ENCODE measurements at regions not wholly inside any gene's neighbourhood (a gene's known extent, or its start where the extent isn't known, plus 50 kb on each side); places are given as distances from the start of the nearest gene placed in this dataset.
"Not testable (repeated sequence)": the region's sequence is repeated elsewhere in the genome, so short reads cannot be mapped to it uniquely, and the experiment has no call there.

GRCh38 chr10:63929831-63930467 is 408.7 kb downstream of the REEP3 start:
- DNase-seq = no peak

GRCh38 chr10:63930584-63930983 is 409.4 kb downstream of the REEP3 start:
- DNase-seq = no peak

DNA sequence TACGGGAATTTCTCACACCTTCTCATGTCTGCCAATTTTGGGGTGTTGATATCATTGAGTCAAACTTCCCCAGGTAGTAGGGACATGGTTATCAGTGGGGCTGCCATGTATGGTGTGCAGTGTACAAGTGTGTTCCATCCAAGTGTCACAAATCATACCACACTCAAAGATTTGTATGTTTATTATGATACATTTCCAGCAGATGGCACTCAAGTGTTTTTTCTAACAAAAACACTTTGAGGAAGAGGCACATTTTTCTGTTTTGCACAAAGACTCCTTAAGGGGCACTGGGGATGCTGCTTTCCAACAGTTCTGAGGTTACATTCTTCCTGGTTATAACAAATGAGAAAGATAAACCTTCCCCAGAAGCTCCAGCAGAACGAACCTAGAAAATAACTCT is 414.5 kb downstream of the REEP3 start:
- DNase-seq = no peak

DNA sequence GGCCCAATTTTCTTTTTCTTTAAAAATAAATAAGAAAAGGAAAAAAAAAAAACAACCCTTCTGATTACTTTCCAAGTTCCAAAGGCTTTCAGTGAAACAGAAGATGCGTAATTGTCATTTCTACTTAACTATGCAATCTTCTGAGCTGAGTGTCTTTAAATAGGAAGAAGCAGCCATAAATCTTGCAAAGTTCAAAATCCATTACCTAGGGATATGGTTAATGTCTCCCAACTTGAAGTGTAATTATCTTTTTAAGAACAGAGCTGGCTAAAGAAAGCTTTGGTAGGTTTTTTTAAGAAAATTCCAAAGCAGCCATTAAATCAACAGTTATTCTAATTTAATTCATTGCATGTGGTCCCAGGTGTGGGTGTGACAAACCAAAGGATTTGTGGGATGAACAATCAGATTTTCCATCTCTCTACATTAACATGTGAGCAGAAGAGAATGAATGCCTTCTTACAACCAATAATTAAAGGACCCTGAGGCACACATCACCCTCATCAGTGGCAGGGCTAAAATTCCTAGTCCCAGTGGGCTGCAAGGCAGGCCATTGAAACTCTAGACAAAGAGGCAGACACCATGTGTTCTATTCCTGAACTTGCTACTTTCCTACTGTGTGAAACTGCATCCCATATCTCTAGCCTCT is 419.2 kb downstream of the REEP3 start:
- DNase-seq = no peak

DNA sequence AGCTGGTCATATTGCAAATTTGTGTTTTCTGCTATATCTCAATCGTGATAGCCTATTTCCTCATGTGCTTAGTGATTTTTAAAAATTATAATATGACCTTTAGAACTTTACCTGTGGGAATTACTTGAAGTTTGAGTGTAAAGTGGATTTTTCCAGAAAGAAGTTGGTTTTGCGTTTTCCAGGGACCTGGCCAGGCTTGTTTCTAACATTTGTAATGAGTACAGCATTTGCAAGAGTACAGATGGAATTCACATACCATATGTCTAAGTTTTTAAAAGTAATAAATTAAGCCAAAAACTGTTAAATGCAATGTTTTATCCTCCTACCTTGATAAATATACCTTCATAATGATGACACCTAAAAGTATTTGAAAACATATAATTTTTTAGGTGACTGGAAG is 443.2 kb downstream of the REEP3 start:
- no peak for DNase-seq

- no peak for DNase-seq
Measured at GRCh38 chr10:63965846-63966245, 444.6 kb downstream of the REEP3 start.

DNA sequence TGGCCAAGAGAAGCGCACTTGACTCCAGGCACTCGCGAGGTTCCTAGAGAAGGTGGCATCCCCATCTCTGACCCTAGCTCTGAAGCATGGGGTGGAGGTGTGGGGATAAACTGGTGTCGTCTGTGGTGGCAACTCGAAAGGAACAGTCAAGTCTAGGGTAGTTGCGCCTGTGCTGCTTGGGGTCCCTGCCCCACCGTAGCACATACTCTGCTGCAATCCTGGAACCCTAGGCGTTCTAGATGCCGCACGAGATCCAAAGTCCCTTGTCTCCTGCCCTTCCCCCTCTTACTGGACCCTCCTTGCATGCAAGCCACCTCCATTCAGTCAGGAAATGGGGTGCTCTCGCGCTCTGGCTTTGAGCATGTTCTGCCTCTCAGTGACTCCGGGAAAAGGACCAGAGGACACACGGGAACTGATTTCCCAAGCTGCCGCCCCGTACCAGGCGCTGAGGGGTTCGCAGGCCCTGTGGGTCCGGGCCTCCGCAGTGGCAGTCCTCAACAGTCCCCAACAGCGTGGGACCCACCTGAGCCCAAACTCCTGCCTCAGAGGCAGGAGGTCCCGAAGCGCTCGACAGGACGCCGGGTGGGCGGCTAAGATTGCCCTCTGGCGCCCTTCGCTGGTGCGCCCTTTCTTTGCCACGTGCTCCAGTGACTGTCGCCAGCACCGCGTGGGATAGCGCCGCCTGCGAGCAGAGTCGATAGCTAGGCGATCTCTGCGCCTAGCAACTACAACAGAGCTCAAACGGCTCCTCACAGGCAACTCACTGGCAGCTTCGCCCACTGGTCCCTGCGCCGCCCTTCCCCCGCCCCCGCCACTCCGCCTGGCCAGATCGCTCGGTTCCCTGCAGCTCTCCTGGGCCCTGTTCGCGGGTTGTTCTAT is 452.0 kb downstream of the REEP3 start:
- DNase-seq = no peak

- DNase-seq = no peak
Measured at GRCh38 chr10:63976538-63976937, 455.3 kb downstream of the REEP3 start.

GRCh38 chr10:63977329-63977923 is 456.2 kb downstream of the REEP3 start:
- no peak for DNase-seq

DNA sequence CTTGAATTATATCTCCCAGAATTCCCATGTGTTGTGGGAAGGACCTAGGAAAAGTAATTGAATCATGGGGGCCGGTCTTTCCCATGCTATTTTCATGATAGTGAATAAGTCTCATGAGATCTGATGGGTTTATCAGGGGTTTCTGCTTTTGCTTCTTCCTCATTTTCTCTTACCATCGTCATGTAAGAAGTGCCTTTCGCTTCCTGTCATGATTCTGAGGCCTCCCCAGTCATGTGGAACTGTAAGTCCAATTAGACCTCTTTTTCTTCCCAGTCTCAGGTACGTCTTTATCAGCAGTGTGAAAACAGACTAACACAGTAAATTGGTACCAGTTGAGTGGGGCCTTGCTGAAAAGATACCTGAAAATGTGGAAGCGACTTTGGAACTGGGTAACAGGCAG is 459.7 kb downstream of the REEP3 start:
- DNase-seq = not testable (repeated sequence)

DNA sequence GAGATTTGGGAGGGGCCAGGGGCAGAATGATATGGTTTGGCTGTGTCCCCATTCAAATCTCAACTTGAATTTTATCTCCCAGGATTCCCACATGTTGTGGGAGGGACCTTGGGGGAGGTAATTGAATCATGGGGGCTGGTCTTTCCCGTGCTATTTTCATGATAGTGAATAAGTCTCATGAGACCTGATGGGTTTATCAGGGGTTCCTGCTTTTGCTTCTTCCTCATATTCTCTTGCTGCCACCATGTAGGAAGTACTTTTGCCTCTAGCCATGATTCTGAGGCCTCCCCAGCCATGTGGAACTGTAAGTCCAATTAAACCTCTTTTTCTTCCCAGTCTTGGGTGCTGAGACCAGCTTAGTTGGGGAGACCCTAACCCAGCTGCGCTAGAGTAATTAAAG is 462.9 kb downstream of the REEP3 start:
- not testable (repeated sequence) for DNase-seq

DNA sequence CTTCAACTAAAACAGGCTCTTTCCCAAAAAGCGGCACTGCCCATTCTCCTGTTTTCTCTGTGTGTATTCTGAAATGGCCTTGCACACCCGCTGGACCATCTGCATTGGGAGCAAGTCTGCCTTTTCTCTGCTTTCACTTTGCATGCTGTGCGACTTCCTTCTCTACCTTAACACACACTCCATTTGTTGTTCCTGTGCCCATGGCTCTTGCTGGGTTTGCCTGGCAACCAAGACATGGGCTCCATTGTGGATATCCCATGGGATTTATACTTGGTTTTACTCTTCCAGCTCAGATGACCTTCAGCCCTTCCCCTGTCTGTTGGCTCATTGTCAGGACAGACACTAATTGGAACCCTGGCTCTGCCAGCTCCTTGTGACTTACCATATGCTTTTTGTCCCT is 465.3 kb downstream of the REEP3 start:
- no peak for DNase-seq

GRCh38 chr10:63987212-63987611 is 466.0 kb downstream of the REEP3 start:
- no peak for DNase-seq

DNA sequence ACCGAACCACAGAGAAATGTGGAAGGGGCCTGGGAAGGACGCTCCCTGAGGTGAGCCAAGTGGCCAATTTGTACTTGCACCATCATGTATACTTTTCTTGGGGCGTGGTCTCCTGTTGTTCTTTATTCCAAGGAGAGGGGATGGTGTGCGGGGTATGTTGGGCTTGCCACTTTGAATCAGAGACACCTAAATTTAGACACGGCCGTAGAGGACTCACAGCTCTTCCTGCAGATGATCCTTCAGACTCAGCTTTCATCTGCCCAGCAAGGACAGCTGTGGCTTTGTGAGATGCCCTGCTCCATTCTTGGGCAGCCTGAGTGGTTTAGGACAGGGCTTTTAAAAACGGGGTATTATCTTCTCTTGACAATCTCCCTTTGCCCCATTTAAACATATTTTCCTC is 473.2 kb downstream of the REEP3 start:
- no peak for DNase-seq

GRCh38 chr10:64007157-64007556 is 486.0 kb downstream of the REEP3 start:
- DNase-seq = no peak

DNA sequence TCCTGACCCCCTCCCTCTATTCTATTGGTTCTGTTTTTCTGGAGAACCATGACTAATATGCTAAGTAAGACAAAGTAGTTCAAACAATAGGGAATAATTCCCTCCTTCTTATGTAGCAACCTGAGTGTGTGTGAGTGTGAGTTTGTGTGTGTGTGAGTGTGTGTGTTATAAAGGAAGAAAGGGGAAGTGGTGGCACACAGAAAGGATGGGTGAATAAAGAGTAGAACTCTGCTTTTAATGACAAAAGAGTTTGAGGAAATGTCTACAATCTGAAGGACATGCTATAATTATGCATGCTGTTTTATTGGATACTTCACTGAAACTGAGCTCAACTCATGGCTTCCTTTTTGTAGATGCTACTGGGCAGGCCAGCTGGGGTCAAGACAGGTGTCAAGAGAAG is 489.5 kb downstream of the REEP3 start:
- DNase-seq = no peak

GRCh38 chr10:64011912-64012714 is 490.9 kb downstream of the REEP3 start:
- DNase-seq = no peak

GRCh38 chr10:64014281-64014680 is 493.1 kb downstream of the REEP3 start:
- DNase-seq = no peak

DNA sequence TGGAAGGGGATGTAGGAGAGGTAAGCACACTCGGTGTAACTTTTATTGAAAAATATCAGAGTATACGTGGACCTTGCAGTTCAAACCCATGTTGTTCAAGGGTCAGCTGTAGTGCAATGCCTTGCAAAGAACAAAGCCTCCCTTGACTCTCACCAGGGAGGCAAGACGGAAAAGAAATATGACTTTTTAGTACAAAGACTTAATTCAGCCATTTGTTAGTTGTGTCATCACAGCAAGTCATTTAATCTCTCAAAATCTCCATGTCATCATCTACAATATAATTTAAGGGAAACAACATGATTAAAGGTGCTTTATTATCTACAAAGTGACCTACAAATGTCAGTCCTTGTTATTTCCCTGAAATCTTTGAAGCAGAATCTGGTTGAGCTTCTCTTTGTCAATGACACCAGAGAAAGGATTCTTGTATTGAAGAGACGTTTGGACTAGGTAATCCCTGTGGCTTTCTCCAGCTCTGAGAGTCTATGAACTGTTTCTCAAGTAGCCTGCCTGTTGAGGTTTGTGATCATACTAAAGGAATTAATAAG is 502.8 kb downstream of the REEP3 start:
- DNase-seq = no peak

- DNase-seq = no peak
Measured at GRCh38 chr10:64033711-64034110, 512.5 kb downstream of the REEP3 start.

- no peak for DNase-seq
Measured at GRCh38 chr10:64036321-64036930, 515.2 kb downstream of the REEP3 start.

GRCh38 chr10:64037071-64037661 is 516.0 kb downstream of the REEP3 start:
- no peak for DNase-seq
